HUES48 (cell line): ENCODE measurements at regions not wholly inside any gene's neighbourhood (a gene's known extent, or its start where the extent isn't known, plus 50 kb on each side); places are given as distances from the start of the nearest gene placed in this dataset.

Experiments used
- H3K27ac ChIP-seq: one replicate; pipeline ENCODE4 v1.7.0; 2013; ENCODE audit warnings: low read depth, low read length, inconsistent platforms
- H3K27me3 ChIP-seq: 2 replicates; pipeline ENCODE4 v1.6.1; 2013; ENCODE audit warnings: mild to moderate bottlenecking, low read length; ENCODE audit not compliant: control insufficient read depth, insufficient read depth
- H3K36me3 ChIP-seq: 2 replicates; pipeline ENCODE4 v1.6.1; 2013; ENCODE audit warnings: low read length; ENCODE audit not compliant: control insufficient read depth, insufficient read depth
- H3K4me1 ChIP-seq: 2 replicates; pipeline ENCODE4 v1.6.1; 2013; ENCODE audit warnings: mild to moderate bottlenecking, low read length; ENCODE audit not compliant: control insufficient read depth, insufficient read depth
- H3K4me3 ChIP-seq: 2 replicates; pipeline ENCODE4 v1.5.1; 2013; ENCODE audit warnings: mild to moderate bottlenecking, low read depth, low read length
- H3K9ac ChIP-seq: 2 replicates; pipeline ENCODE4 v1.6.1; 2013; ENCODE audit warnings: mild to moderate bottlenecking, low read depth, low read length, moderate library complexity
- H3K9me3 ChIP-seq: 2 replicates; pipeline ENCODE4 v1.6.1; 2013; ENCODE audit warnings: low read length; ENCODE audit not compliant: control insufficient read depth, insufficient read depth

- Histone ChIP-seq H3K9ac (no peak overlapping the region), H3K4me3 (no peak overlapping the region), H3K4me1 (no peaks in the 10 kb centered on the region), H3K36me3 (no peaks in the 10 kb centered on the region), H3K27me3 (no peaks in the 10 kb centered on the region), H3K9me3 (no peaks in the 10 kb centered on the region), H3K27ac (no peak overlapping the region)
Observed at GRCh38 chr4:125529071-125529470, 214.3 kb downstream of the FAT4 start.

- H3K4me1 ChIP-seq, result no peaks in the 10 kb centered on the region
- no peaks in the 10 kb centered on the region for H3K27me3 ChIP-seq
- H3K4me3 ChIP-seq, result no peak overlapping the region
- peaks cover 8% of the 10 kb centered on the region; the same call in 1 of the 2 replicates for H3K9me3 ChIP-seq
- H3K36me3 ChIP-seq, result no peaks in the 10 kb centered on the region
- no peak overlapping the region for H3K9ac ChIP-seq
- H3K27ac ChIP-seq, result no peak overlapping the region
Observed at GRCh38 chr4:125538670-125539069, 223.9 kb downstream of the FAT4 start.

DNA sequence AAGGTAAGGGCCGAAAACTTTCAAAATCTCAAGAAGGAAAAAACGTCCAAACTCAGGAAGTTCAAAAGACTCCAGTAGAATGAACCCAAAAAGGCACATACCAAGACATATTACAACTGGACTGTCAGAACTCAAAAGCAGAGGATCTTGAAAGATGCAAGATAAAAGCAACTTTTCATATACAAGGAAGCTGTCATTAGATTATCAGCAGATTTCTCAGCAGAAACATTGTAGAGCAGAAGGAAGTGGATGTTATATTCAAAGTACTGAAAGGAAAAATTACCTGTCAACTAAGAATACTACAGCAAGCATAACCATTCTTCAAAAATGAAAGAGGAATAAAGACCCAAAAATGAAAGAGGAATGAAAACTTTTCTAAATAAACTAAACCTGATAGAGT lies 224.9 kb downstream of the FAT4 start:
- Histone ChIP-seq H3K4me3 (no peak overlapping the region), H3K36me3 (no peaks in the 10 kb centered on the region), H3K9ac (no peak overlapping the region), H3K27me3 (no peaks in the 10 kb centered on the region), H3K9me3 (peaks cover 8% of the 10 kb centered on the region; the same call in 1 of the 2 replicates), H3K27ac (no peak overlapping the region), H3K4me1 (no peaks in the 10 kb centered on the region)

GRCh38 chr4:125541836-125542385 lies 227.2 kb downstream of the FAT4 start:
- no peak overlapping the region for H3K9ac ChIP-seq
- no peaks in the 10 kb centered on the region for H3K36me3 ChIP-seq
- H3K9me3 ChIP-seq, result peaks cover 14% of the 10 kb centered on the region; the same call in 1 of the 2 replicates
- H3K4me3 ChIP-seq, result no peak overlapping the region
- no peak overlapping the region for H3K27ac ChIP-seq
- no peaks in the 10 kb centered on the region for H3K27me3 ChIP-seq
- H3K4me1 ChIP-seq, result no peaks in the 10 kb centered on the region

DNA sequence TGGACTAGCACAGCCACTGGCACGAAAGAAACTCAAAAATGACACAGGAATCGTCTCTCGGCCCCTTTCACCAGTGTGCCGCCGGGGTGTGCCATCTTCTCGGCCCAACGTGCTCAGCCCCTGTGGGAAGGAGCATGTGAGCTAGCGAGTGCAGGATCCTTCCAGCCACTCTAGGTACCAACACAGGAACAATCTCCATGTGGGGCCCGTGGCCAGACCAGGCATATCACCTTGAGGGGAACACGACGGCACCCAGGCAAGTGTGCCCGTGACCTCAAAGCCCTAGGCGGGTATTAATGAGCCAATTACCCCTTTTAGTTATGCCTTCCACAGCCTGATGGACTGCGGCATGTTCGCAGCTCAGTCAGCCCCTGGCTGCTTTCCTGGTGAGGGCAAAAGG lies 231.5 kb downstream of the FAT4 start:
- Histone ChIP-seq H3K36me3 (no peaks in the 10 kb centered on the region), H3K27ac (no peak overlapping the region), H3K27me3 (no peaks in the 10 kb centered on the region), H3K4me3 (no peak overlapping the region), H3K9me3 (peaks cover 7% of the 10 kb centered on the region; the same call in 1 of the 2 replicates), H3K4me1 (no peaks in the 10 kb centered on the region), H3K9ac (no peak overlapping the region)

DNA sequence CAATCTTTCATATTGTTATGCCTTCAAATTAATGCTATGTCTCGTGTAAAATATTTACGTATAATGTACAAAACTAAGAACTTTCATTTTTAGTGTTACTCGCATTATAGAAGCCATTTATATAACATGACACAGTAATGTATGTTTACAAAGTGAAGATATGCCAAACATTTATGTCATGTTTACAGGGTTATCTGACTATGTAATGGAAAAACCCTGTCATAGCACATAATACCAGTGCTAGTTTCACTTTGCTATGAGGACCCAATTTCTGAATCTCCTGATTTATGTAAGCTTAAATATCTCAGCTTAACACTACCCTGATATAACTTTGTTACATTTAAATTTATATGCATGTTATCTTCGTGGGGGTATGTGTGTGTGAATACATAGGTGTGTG lies 233.1 kb downstream of the FAT4 start:
- Histone ChIP-seq H3K4me1 (no peaks in the 10 kb centered on the region), H3K4me3 (no peak overlapping the region)

GRCh38 chr4:125550769-125551168 lies 236.0 kb downstream of the FAT4 start:
- Histone ChIP-seq H3K36me3 (no peaks in the 10 kb centered on the region), H3K27me3 (no peaks in the 10 kb centered on the region), H3K4me3 (no peak overlapping the region), H3K9me3 (peaks cover 11% of the 10 kb centered on the region; the same call in 1 of the 2 replicates), H3K9ac (no peak overlapping the region), H3K4me1 (no peaks in the 10 kb centered on the region), H3K27ac (no peak overlapping the region)

More for the DNA sequence above, 233.1 kb downstream of the FAT4 start:
- no peak overlapping the region for H3K27ac ChIP-seq
- H3K36me3 ChIP-seq, result no peaks in the 10 kb centered on the region
- no peaks in the 10 kb centered on the region for H3K27me3 ChIP-seq
- H3K9me3 ChIP-seq, result peaks cover 7% of the 10 kb centered on the region; the same call in 1 of the 2 replicates
- H3K9ac ChIP-seq, result no peak overlapping the region

- Histone ChIP-seq H3K9ac (no peak overlapping the region), H3K27ac (no peak overlapping the region), H3K36me3 (no peaks in the 10 kb centered on the region), H3K4me3 (no peak overlapping the region), H3K4me1 (no peaks in the 10 kb centered on the region), H3K27me3 (no peaks in the 10 kb centered on the region), H3K9me3 (peaks cover 10% of the 10 kb centered on the region; the same call in 1 of the 2 replicates)
Observed at GRCh38 chr4:125551466-125551865, 236.7 kb downstream of the FAT4 start.

DNA sequence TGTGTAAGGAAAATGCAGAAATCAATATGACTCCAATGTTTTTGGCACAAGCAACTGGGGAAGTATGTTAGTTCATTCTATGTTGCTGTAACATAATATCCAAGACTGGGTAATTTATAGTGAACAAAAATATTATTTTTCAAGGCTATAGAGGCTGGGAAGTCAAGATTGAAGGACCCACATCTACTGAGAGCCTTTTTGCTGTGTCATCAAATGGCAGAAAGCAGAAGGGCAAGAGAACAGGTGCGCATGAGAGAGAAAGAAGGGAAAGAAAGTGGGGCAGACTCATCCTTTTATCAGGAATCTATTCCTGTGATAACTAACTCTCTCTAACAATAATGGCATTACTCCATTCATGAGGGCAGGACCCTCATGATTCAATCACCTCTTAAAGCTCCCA lies 237.2 kb downstream of the FAT4 start:
- no peaks in the 10 kb centered on the region for H3K27me3 ChIP-seq
- no peak overlapping the region for H3K4me3 ChIP-seq
- H3K9ac ChIP-seq, result no peak overlapping the region
- no peaks in the 10 kb centered on the region for H3K4me1 ChIP-seq
- no peaks in the 10 kb centered on the region for H3K36me3 ChIP-seq
- peaks cover 4% of the 10 kb centered on the region; the same call in 1 of the 2 replicates for H3K9me3 ChIP-seq
- no peak overlapping the region for H3K27ac ChIP-seq

GRCh38 chr4:125572601-125573000 lies 257.8 kb downstream of the FAT4 start:
- Histone ChIP-seq H3K36me3 (no peaks in the 10 kb centered on the region), H3K9me3 (peaks cover 8% of the 10 kb centered on the region), H3K27me3 (no peaks in the 10 kb centered on the region), H3K4me1 (no peaks in the 10 kb centered on the region), H3K9ac (no peak overlapping the region), H3K27ac (no peak overlapping the region), H3K4me3 (no peak overlapping the region)

GRCh38 chr4:125573368-125573767 lies 258.6 kb downstream of the FAT4 start:
- H3K4me1 ChIP-seq, result no peaks in the 10 kb centered on the region
- no peak overlapping the region for H3K9ac ChIP-seq
- no peaks in the 10 kb centered on the region for H3K36me3 ChIP-seq
- H3K27ac ChIP-seq, result no peak overlapping the region
- no peaks in the 10 kb centered on the region for H3K27me3 ChIP-seq
- peaks cover 5% of the 10 kb centered on the region; the same call in 1 of the 2 replicates for H3K9me3 ChIP-seq
- H3K4me3 ChIP-seq, result no peak overlapping the region
